Upper lobe of left lung (tissue), 6 donors: ENCODE measurements at regions not wholly inside any gene's neighbourhood (a gene's known extent, or its start where the extent isn't known, plus 50 kb on each side); places are given as distances from the start of the nearest gene placed in this dataset.

Experiments used
- ATAC-seq, 2 donors: fragments of 200-7000 bp; cut with Tn5 transposase; one replicate each; pipeline ENCODE4 v1.9.1; 2022; ENCODE audit warnings: mild to moderate bottlenecking in 2 of 2, moderate library complexity in 2 of 2; ENCODE audit not compliant: low FRiP score in 2 of 2
- DNase-seq, 2 donors: peaks; one replicate each; pipeline ENCODE4 v3.0.0-alpha.2; 2019 to 2020
- H3K27ac ChIP-seq, 4 donors: fragments of 200-600 bp; sonication (generic); one replicate each; pipeline ENCODE4 v1.5.1; 2016 to 2019
- H3K27me3 ChIP-seq, 4 donors: fragments of 200-600 bp; sonication (generic); one replicate each; pipeline ENCODE4 v1.5.1; 2017 to 2019
- H3K36me3 ChIP-seq, 4 donors: fragments of 200-600 bp; sonication (generic); one replicate each; pipeline ENCODE4 v1.5.1; 2016 to 2019
- H3K4me1 ChIP-seq, 4 donors: fragments of 200-600 bp; sonication (generic); one replicate each; pipeline ENCODE4 v1.5.1; 2018 to 2019
- H3K4me3 ChIP-seq, 4 donors: fragments of 200-600 bp; sonication (generic); one replicate each; pipeline ENCODE4 v1.5.1; 2017 to 2019; ENCODE audit warnings: mild to moderate bottlenecking in 2 of 4, moderate library complexity in 1 of 4
- H3K9me3 ChIP-seq, 4 donors: fragments of 200-600 bp; sonication (generic); one replicate each; pipeline ENCODE4 v1.5.1; 2018 to 2019
- CTCF ChIP-seq, 6 experiments: fragments of 450-650 bp in 4 of 6; fragments of 200-600 bp in 2 of 6; sonication (generic) in 2 of 6; IDR thresholded peaks; one replicate each; pipeline ENCODE4 v1.5.1; 2016 to 2019; ENCODE audit warnings: antibody characterized with exemption in 6 of 6
- EP300 ChIP-seq, 4 donors: sonication (generic); formaldehyde crosslinking; IDR thresholded peaks; one replicate each; pipeline ENCODE4 v1.5.1; 2017; ENCODE audit warnings: antibody characterized with exemption in 4 of 4, control low read depth in 2 of 4
- POLR2A ChIP-seq, 4 donors: fragments of 450-650 bp; IDR thresholded peaks; one replicate each; pipeline ENCODE4 v1.5.1; 2016 to 2017; ENCODE audit warnings: antibody characterized with exemption in 4 of 4, mild to moderate bottlenecking in 2 of 4
- POLR2AphosphoS5 ChIP-seq, 2 donors: sonication (generic); formaldehyde crosslinking; IDR thresholded peaks; one replicate each; pipeline ENCODE4 v1.5.1; 2017; ENCODE audit warnings: antibody characterized with exemption in 2 of 2
- WGBS, 2 donors: methylation state at CpG; one replicate each; pipeline ENCODE4 v1.1.5; 2017 to 2018; 5-methylcytosine and 5-hydroxymethylcytosine counted together
- donor health status: DM: no; HTN: no; CAD: no; lungs with moderate emphysema.
- donor health status: DM: no; HTN: yes; CAD: no; lungs with severe emphysema.

- DNase-seq (no peak), ATAC-seq (no peak)
- Histone ChIP-seq H3K36me3 (no peaks in the 10 kb centered on the region), H3K9me3 (no peaks in the 10 kb centered on the region), H3K4me1 (no peaks in the 10 kb centered on the region), H3K27ac (no peak overlapping the region), H3K4me3 (no peak overlapping the region), H3K27me3 (no peaks in the 10 kb centered on the region)
- TF ChIP-seq CTCF (IDR thresholded peaks at IDR 0.05), result no peak
- TF ChIP-seq EP300 (IDR thresholded peaks at IDR 0.05), result no peak
- TF ChIP-seq POLR2AphosphoS5 (IDR thresholded peaks at IDR 0.05), result no peak
- TF ChIP-seq POLR2A (IDR thresholded peaks at IDR 0.05), result no peak
- 69% methylated on average over 3 of the region's 3 CpGs for WGBS, 2 donors
Measured at GRCh38 chr4:103443324-103443723, 245.2 kb upstream of the CENPE start.

- Histone ChIP-seq H3K27me3 (no peaks in the 10 kb centered on the region), H3K27ac (no peak overlapping the region), H3K9me3 (no peaks in the 10 kb centered on the region), H3K36me3 (no peaks in the 10 kb centered on the region), H3K4me3 (no peak overlapping the region), H3K4me1 (peaks cover 0 to 5% (median 0%) of the 10 kb centered on the region in 4 donors)
- ATAC-seq, result no peak
- no peak for DNase-seq
- WGBS, 2 donors, result 40 to 44% methylated on average over 7 of the region's 7 CpGs
- TF ChIP-seq POLR2A (IDR thresholded peaks at IDR 0.05), result no peak
- TF ChIP-seq POLR2AphosphoS5 (IDR thresholded peaks at IDR 0.05), result no peak
- no peak for TF ChIP-seq CTCF (IDR thresholded peaks at IDR 0.05)
- no peak for TF ChIP-seq EP300 (IDR thresholded peaks at IDR 0.05)
Measured at GRCh38 chr4:103429283-103429682, 231.1 kb upstream of the CENPE start.

DNA sequence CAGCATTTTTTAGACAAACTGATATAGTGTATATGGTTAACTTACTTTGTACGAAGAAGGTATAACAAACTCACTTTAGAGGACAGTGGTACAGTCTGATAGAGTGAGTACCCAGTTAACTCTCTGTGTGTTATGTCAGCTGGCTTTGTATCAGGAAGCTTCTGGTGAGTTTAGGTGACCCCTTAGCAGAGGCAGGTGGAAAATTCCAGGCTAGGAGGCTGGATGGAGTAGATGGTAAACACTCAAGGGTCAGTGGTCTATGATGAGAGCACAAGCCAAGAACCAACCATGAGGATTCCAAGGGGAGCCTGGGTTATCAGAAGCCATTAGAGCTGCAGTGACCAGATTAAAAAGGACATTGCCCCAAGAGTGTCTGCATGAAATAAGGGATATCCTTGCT, 227.3 kb upstream of the CENPE start:
- Histone ChIP-seq H3K27ac (peak overlapping the region in 1 of 4 donors; percentile 4), H3K9me3 (no peaks in the 10 kb centered on the region), H3K4me3 (no peak overlapping the region), H3K4me1 (peaks cover 0 to 5% (median 0%) of the 10 kb centered on the region in 4 donors), H3K36me3 (no peaks in the 10 kb centered on the region), H3K27me3 (no peaks in the 10 kb centered on the region)
- no peak for ATAC-seq
- TF ChIP-seq CTCF (IDR thresholded peaks at IDR 0.05), result no peak
- 68 to 84% methylated on average over 1 of the region's 1 CpG for WGBS, 2 donors
- no peak for DNase-seq

- peak in 1 of 2 donors; percentile 24 for DNase-seq
- H3K36me3 ChIP-seq, result no peaks in the 10 kb centered on the region
- peaks cover 0 to 5% (median 0%) of the 10 kb centered on the region in 4 donors for H3K4me1 ChIP-seq
- 28 to 36% methylated on average over 2 of the region's 2 CpGs for WGBS, 2 donors
- no peaks in the 10 kb centered on the region for H3K27me3 ChIP-seq
- no peak for TF ChIP-seq POLR2AphosphoS5 (IDR thresholded peaks at IDR 0.05)
- TF ChIP-seq POLR2A (IDR thresholded peaks at IDR 0.05), result no peak
- TF ChIP-seq EP300 (IDR thresholded peaks at IDR 0.05), result peak in 1 of 4 donors; percentile 23
- no peak for TF ChIP-seq CTCF (IDR thresholded peaks at IDR 0.05)
- H3K4me3 ChIP-seq, result no peak overlapping the region
- no peak for ATAC-seq
- H3K27ac ChIP-seq, result peak overlapping the region in 1 of 4 donors; percentile 4
- H3K9me3 ChIP-seq, result no peaks in the 10 kb centered on the region
Measured at GRCh38 chr4:103424853-103425252, 226.7 kb upstream of the CENPE start.

DNA sequence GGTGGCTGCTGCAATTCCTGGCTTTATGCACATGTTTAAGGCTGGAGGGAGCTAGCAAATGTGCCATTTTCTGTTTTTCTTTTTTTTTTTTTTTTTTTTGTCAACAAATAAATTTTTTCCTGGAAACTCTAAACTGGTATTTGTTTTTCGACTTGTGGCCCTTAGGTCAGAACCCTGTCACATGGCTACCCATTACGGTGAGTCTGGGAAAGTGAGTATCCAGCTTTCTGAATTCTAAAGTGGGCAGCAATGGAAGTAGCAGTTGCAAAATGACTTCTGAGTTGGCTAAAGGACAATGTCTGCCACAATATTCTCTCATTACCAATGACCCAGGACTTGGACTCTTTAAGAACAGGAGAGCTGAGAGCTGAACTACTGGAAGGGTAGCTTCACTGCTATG, 225.1 kb upstream of the CENPE start:
- TF ChIP-seq EP300 (IDR thresholded peaks at IDR 0.05) (no peak), POLR2A (IDR thresholded peaks at IDR 0.05) (no peak), POLR2AphosphoS5 (IDR thresholded peaks at IDR 0.05) (no peak), CTCF (IDR thresholded peaks at IDR 0.05) (no peak)
- ATAC-seq (no peak), DNase-seq (no peak)
- Histone ChIP-seq H3K4me1 (peaks cover 0 to 5% (median 0%) of the 10 kb centered on the region in 4 donors), H3K27me3 (no peaks in the 10 kb centered on the region), H3K4me3 (no peak overlapping the region), H3K27ac (no peak overlapping the region), H3K9me3 (no peaks in the 10 kb centered on the region), H3K36me3 (no peaks in the 10 kb centered on the region)
- 77 to 82% methylated on average over 2 of the region's 2 CpGs for WGBS, 2 donors
